B cell (primary cell): ENCODE measurements at regions not wholly inside any gene's neighbourhood (a gene's known extent, or its start where the extent isn't known, plus 50 kb on each side); places are given as distances from the start of the nearest gene placed in this dataset.

ENCODE experiments used
- ATAC-seq: fragments of 200-7000 bp; cut with Tn5 transposase; one replicate; pipeline ENCODE4 v1.10.0; 2021; ENCODE audit warnings: low read depth, mild to moderate bottlenecking, moderate number of reproducible peaks, moderate library complexity
- CTCF ChIA-PET: fragments of 350-600 bp; sonication (Branson Sonifier 250); formaldehyde crosslinking; loops from one replicate; lab custom pipeline; 2021; ENCODE audit warnings: antibody characterized with exemption, inconsistent platforms; lab: Charles Lee
- POLR2A ChIA-PET: fragments of 350-600 bp; sonication (Branson Sonifier 250); formaldehyde crosslinking; loops from one replicate; lab custom pipeline; 2021; ENCODE audit warnings: antibody characterized with exemption; lab: Charles Lee
- DNase-seq: peaks from one replicate; pipeline ENCODE4 v3.0.0; 2013
- H2AFZ ChIP-seq: 2 replicates; pipeline ENCODE4 v1.6.1; 2012; ENCODE audit warnings: mild to moderate bottlenecking, low read depth, low read length; ENCODE audit not compliant: insufficient read depth, poor library complexity, severe bottlenecking
- H3K27ac ChIP-seq, 2 donors: 1 replicate in 1 of 2; 2 replicates in 1 of 2; pipeline ENCODE4 v1.5.1; 2012 to 2013; ENCODE audit warnings: low read length in 2 of 2, mild to moderate bottlenecking in 2 of 2, moderate library complexity in 1 of 2
- H3K27me3 ChIP-seq, 4 experiments: fragments of 200-600 bp in 1 of 4; sonication (generic) in 1 of 4; replicated peaks in 1 of 4; 1 replicate in 2 of 4; 2 replicates in 2 of 4; pipeline versions ENCODE4 v1.6.1 to v1.7.0; 2013 to 2016; ENCODE audit warnings: low read length in 3 of 4, mild to moderate bottlenecking in 2 of 4, mixed read lengths in 1 of 4, moderate library complexity in 1 of 4; ENCODE audit not compliant: insufficient read depth in 4 of 4, control insufficient read depth in 3 of 4; ENCODE audit errors: control extremely low read depth in 1 of 4
- H3K36me3 ChIP-seq, 2 experiments: replicated peaks in 1 of 2; 1 replicate in 1 of 2; 2 replicates in 1 of 2; pipeline versions ENCODE4 v1.6.1 to v1.7.1; 2013; ENCODE audit warnings: low read length in 1 of 2; ENCODE audit not compliant: insufficient read depth in 2 of 2, control insufficient read depth in 1 of 2; ENCODE audit errors: control extremely low read depth in 1 of 2, extremely low read depth in 1 of 2
- H3K4me1 ChIP-seq, 2 donors: fragments of 200-600 bp in 1 of 2; sonication (generic) in 1 of 2; 1 replicate in 1 of 2; 2 replicates in 1 of 2; pipeline versions ENCODE4 v1.5.1 to v1.6.1; 2013 to 2017; ENCODE audit warnings: low read length in 2 of 2; ENCODE audit not compliant: control insufficient read depth in 2 of 2, insufficient read depth in 2 of 2
- H3K4me2 ChIP-seq: replicated peaks from 2 replicates; pipeline ENCODE3; 2012; ENCODE audit warnings: mild to moderate bottlenecking, low read depth, low read length; ENCODE audit not compliant: poor library complexity, severe bottlenecking
- H3K4me3 ChIP-seq, 5 experiments: fragments of 200-600 bp in 1 of 5; sonication (generic) in 1 of 5; 1 replicate in 3 of 5; 2 replicates in 2 of 5; pipeline versions ENCODE4 v1.5.1 to v1.7.0; 2011 to 2016; ENCODE audit warnings: low read length in 4 of 5, mild to moderate bottlenecking in 4 of 5, low read depth in 2 of 5, control low read depth in 1 of 5, moderate library complexity in 1 of 5; ENCODE audit not compliant: insufficient read depth in 1 of 5; ENCODE audit errors: control extremely low read depth in 1 of 5, extremely low read depth in 1 of 5
- H3K79me2 ChIP-seq: fragments of 200-600 bp; sonication (generic); one replicate; pipeline ENCODE4 v1.6.0; 2016; ENCODE audit warnings: low read length; ENCODE audit not compliant: control insufficient read depth, insufficient read depth
- H3K9ac ChIP-seq: fragments of 200-600 bp; sonication (generic); 2 replicates; pipeline ENCODE4 v1.6.1; 2017; ENCODE audit warnings: mild to moderate bottlenecking, low read length, moderate library complexity
- H3K9me3 ChIP-seq, 3 donors: one replicate each; pipeline versions ENCODE4 v1.6.1 to v1.7.1; 2013; ENCODE audit warnings: low read length in 2 of 3; ENCODE audit not compliant: control insufficient read depth in 2 of 3, insufficient read depth in 1 of 3; ENCODE audit errors: control extremely low read depth in 1 of 3
- H4K20me1 ChIP-seq: 2 replicates; pipeline ENCODE4 v1.6.0; 2012; ENCODE audit warnings: mild to moderate bottlenecking, low read length; ENCODE audit not compliant: insufficient read depth, control insufficient read depth, poor library complexity, severe bottlenecking
- H3K27ac Mint-ChIP-seq: one replicate; pipeline ENCODE4 v1.8.0; 2021; ENCODE audit warnings: mixed read lengths
- H3K27me3 Mint-ChIP-seq: one replicate; pipeline ENCODE4 v1.8.0; 2021; ENCODE audit warnings: mixed read lengths
- H3K4me1 Mint-ChIP-seq: one replicate; pipeline ENCODE4 v1.8.0; 2021; ENCODE audit warnings: mixed read lengths
- H3K4me3 Mint-ChIP-seq: one replicate; pipeline ENCODE4 v1.8.0; 2021; ENCODE audit warnings: mixed read lengths
- H3K9me3 Mint-ChIP-seq: one replicate; pipeline ENCODE4 v1.8.0; 2022; ENCODE audit warnings: mixed read lengths; ENCODE audit not compliant: insufficient read depth
- CTCF ChIP-seq: fragments of 200-600 bp; IDR thresholded peaks from one replicate; pipeline ENCODE4 v1.8.0; 2022; ENCODE audit warnings: antibody characterized with exemption, mild to moderate bottlenecking
- EZH2 ChIP-seq: IDR thresholded peaks from 2 replicates; pipeline ENCODE4 v1.6.1; 2012; ENCODE audit warnings: borderline replicate concordance, low read depth, mild to moderate bottlenecking, moderate library complexity, low read length; ENCODE audit not compliant: insufficient read depth, poor library complexity, severe bottlenecking
- WGBS: methylation state at CpG from one replicate; pipeline ENCODE4 v1.1.5; 2013; ENCODE audit warnings: missing lambda C conversion rate; ENCODE audit not compliant: insufficient coverage; 5-methylcytosine and 5-hydroxymethylcytosine counted together
- intact Hi-C: fragments of 100-400 bp; cut with micrococcal nuclease; formaldehyde crosslinking; loops from one replicate; pipeline ENCODE4 v1.10.0; 2022

DNA sequence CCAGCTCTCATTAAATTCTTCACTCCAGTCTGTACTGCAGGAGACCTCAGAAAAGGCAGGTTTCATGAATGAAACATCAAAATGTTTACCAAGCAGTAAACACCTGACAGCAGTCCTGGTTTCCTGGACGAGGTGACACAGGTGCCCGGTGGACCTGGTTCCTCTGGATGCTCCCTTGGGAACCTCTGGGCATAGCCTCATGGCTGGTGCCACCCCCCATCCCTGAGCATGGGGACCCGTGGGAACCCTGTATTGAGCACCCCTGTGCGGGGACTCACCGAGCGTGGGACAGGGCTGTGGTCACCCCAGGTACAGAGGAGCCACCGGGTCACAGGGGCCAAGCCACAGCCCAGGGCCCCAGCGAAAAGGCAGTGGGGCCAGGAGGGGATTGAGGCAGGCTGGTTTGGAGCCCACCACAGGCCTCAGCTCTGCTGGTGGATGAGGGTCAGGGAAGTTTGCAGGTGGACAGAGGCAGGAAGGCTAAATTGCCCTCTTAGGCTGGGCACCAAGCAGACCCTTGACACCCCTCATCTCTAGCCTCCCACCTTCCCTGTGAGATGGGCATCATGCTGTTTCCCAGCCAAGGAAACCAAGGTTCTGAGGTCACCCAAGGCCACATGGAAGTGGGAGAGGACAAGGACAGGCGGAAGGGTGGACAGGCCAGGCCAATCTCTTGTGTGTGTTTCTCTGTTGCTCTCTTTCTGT, 158.4 kb downstream of the PTPRU start:
- no peak for TF ChIP-seq EZH2
- TF ChIP-seq CTCF = no peak
- Histone ChIP-seq H3K27me3 (no peaks in the 10 kb centered on the region), H3K9ac (no peak overlapping the region), H3K4me3 (no peak overlapping the region), H3K27ac (no peak overlapping the region), H3K4me2 (no peak overlapping the region), H3K36me3 (no peaks in the 10 kb centered on the region), H4K20me1 (no peaks in the 10 kb centered on the region), H3K4me1 (no peaks in the 10 kb centered on the region), H3K79me2 (no peaks in the 10 kb centered on the region), H2AFZ (no peak overlapping the region), H3K9me3 (peaks cover 0 to 5% (median 0%) of the 10 kb centered on the region in 3 donors)
- no peak overlapping the region for H3K27ac Mint-ChIP-seq
- no peak overlapping the region for H3K4me3 Mint-ChIP-seq
- no peak for ATAC-seq
- peaks cover 4% of the 10 kb centered on the region for H3K9me3 Mint-ChIP-seq
- ChIA-PET CTCF (no interaction called here), POLR2A (no interaction called here)
- peaks cover 19% of the 10 kb centered on the region for H3K27me3 Mint-ChIP-seq
- DNase-seq = no peak
- WGBS = 79% methylated on average over 9 of the region's 9 CpGs
- H3K4me1 Mint-ChIP-seq = no peaks in the 10 kb centered on the region
- intact Hi-C loops = no loop called here

DNA sequence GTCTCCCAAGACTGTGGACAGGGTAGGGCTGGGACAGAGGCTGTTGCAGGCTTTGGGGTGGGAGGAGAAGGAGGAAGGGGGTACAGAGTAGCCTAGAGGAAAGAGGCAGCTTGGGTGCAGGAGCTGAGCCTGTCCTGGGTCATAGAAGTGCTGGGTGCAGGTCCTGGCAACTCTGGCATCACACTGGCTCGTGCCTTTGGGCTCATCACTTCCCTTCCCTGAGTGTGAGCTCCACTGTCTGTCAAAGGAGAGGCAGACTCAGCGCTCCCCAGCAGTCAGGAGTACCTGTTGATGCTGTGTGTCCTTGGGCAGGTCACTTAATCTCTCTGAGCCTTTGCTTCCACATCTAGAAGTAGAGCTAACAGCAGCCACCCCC, 157.1 kb downstream of the PTPRU start:
- peaks cover 25% of the 10 kb centered on the region for H3K27me3 Mint-ChIP-seq
- ATAC-seq (no peak), DNase-seq (no peak)
- Histone ChIP-seq H3K27me3 (no peaks in the 10 kb centered on the region), H4K20me1 (no peaks in the 10 kb centered on the region), H2AFZ (no peak overlapping the region), H3K9me3 (peaks cover 0 to 5% (median 0%) of the 10 kb centered on the region in 3 donors), H3K4me1 (no peaks in the 10 kb centered on the region), H3K4me3 (no peak overlapping the region), H3K9ac (no peak overlapping the region), H3K27ac (no peak overlapping the region), H3K4me2 (no peak overlapping the region), H3K79me2 (no peaks in the 10 kb centered on the region), H3K36me3 (no peaks in the 10 kb centered on the region)
- no peaks in the 10 kb centered on the region for H3K4me1 Mint-ChIP-seq
- H3K4me3 Mint-ChIP-seq = no peak overlapping the region
- no peak overlapping the region for H3K27ac Mint-ChIP-seq
- 44% methylated on average over 1 of the region's 2 CpGs for WGBS
- POLR2A ChIA-PET = no interaction called here
- CTCF ChIA-PET = no interaction called here
- TF ChIP-seq EZH2 (no peak), CTCF (no peak)
- intact Hi-C loops = no loop called here
- no peaks in the 10 kb centered on the region for H3K9me3 Mint-ChIP-seq
